Erythroblast (primary cell): ENCODE measurements at regions not wholly inside any gene's neighbourhood (a gene's known extent, or its start where the extent isn't known, plus 50 kb on each side); places are given as distances from the start of the nearest gene placed in this dataset.
"Not testable (repeated sequence)": the region's sequence is repeated elsewhere in the genome, so short reads cannot be mapped to it uniquely, and the experiment has no call there.

ENCODE experiments used
- GATA1 ChIP-seq: IDR thresholded peaks from 2 replicates; pipeline ENCODE4 v1.6.1; 2011; ENCODE audit warnings: low read depth, mild to moderate bottlenecking, control low read depth, low read length, moderate library complexity
- POLR2A ChIP-seq: IDR thresholded peaks from 2 replicates; pipeline ENCODE4 v1.6.1; 2011; ENCODE audit warnings: mild to moderate bottlenecking, low read length

DNA sequence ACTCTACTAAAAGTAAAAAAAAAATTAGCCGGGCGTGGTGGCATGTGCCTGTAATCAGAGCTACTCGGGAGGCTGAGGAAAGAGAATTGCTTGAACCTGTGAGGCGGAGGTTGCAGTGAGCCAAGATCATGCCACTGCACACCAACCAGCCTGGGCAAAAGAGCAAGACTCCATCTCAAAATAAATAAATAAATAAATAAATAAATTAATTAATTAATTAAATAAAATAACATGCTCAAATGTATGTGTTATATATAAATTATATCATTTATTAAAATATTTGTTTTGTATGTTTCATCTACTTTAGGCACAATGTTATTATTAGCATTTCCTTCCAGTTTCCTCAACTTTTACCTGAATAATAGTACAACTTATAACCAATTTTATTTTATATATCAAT, 229.6 kb downstream of the ALG10 start:
- not testable (repeated sequence) for TF ChIP-seq POLR2A, GATA1
